Dermis microvascular lymphatic vessel endothelial cell (primary cell): ENCODE measurements at regions not wholly inside any gene's neighbourhood (a gene's known extent, or its start where the extent isn't known, plus 50 kb on each side); places are given as distances from the start of the nearest gene placed in this dataset.

ENCODE experiments used
- DNase-seq, 2 donors: peaks; one replicate each; pipeline versions ENCODE4 v3.0.0 to v3.0.0-alpha.2; 2010; ENCODE audit warnings: low read depth in 2 of 2

DNA sequence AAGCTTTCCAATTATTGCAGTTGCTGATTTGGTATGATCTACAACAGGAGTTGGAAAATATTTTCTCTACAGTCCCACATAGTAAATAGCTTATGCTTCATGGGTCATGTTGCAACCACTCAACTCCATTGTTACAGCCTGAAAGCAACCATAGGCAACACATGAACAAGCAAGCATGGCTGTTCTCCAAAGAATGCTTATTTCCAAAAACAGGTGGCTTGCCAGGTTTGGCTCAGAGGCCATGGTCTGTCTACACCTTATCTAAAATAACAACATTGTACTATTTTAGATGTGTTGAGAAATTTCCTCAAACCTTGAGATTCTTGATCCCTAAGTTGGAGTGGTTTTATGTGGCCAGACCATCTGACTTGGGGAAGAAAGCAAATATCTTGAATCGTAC is 153.9 kb upstream of the MPPED2 start:
- DNase-seq: no peak

DNA sequence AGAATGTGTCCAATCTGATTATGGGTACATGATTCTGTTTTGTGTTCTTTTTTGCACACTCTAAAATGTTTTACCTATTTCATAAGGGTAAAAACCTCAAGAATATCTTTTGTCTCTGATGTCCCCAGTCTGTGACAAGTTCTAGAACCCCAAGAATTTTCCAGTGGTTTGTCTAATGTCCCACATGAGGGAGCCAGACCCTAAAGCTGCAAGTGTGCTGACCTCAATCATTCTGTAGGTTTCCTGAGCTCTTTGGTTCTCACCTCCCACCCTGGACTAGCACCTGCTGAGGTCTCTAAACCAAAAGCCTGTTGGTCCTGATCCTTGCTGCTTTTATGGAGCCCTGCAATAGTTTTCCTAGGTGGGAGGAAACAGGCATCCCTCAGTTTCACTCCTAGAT is 149.8 kb upstream of the MPPED2 start:
- DNase-seq: no peak

DNA sequence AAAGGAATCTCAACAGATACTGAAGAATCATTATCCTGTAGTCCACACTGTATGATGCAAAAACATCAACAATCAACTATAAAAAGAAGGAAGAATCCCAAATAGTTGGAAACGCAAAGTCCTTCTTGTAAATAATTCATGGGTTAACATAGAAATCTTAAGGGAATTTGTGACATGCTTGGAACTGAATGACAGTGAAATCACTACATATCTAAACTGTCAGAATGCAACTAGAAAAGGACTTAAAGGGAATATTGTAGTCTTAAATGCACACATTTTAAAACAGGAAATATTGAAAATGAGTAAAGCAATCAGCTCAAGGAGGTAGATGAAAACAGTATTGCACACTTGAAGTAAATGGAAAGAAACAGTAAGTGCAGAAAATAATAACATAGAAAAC is 147.6 kb upstream of the MPPED2 start:
- no peak for DNase-seq

DNA sequence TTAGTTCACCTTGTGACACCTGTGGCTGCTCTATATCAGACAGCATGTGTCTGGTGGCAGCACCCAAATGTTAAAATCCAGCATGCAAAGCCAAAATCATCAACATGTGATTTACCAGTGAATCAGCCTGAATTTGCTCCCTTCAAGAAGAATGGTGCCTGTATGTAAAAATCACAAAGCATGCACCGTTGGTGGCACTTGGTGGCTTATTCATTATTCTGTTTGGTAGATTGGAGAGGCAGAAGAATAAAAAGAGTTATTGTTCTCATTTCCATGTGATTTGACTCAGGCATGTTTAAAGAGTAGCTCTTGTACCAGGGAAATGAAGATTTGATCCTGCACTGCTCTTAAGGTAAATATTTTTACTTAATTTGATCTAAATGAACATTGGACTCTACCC is 143.9 kb upstream of the MPPED2 start:
- no peak for DNase-seq

DNA sequence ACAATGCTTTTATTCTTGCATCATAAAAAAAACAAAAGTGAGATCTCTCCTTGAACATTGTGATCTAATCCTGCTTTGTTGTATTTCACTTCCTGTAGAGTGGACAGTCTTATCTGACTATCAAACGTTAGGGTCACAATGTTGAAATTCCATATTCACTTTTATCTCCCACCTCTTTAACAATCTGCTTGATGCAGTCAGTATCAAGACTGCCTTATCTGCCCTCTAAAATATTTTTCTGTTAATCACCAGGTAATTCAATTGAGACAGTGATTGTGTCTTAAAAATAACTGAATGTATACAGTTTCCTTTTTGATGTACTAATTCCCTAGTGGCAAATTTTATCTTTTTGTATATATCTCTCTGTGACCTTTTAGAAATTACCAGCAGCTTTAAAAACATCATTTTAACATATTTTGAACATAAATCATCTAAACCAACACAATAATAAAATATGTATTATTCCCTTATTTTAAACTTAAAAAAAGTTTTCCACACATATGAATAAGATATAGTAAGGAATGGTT is 143.1 kb upstream of the MPPED2 start:
- DNase-seq: no peak

DNA sequence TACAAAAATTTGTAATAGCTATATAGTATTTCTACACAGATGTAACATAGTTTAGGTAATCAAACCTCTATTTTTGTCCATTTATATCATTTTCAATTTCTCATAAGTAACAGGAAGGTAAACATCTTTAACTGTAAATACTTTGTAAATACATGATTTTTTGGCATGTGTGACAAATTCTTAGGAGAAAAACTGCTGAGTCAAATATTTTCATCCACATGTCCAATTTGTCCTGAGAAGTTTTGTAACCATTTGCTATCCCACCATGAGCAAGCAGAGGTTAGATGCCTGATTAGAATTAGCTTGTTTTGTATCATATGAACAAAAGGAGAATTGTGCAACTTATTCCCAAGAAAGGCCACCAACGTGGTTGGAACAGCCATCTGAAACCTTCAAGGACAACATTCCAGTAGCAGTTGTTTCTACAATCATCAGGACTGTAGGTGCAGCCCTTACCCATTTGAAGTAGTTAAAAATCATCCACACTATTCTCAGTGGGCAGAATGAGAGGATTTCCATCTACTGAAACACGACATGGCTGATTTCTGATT is 139.6 kb upstream of the MPPED2 start:
- DNase-seq: no peak

DNA sequence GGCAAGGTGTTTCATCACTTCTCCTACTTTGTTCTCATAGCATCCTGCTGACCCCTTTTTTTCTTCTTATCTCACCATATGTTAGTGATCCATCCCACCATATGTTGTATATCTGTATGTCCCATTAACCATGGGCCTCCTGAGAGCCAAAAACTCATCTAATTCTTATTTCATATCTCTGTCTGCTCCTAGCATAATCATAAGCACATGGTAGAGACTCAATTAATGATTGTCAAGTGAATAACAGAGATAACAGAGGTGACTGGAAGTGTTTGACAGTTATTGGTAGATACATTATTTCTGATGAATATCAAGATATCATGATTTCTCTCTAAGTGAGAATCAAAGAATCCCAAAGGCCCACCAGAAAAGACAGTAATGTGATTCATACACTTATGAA is 138.1 kb upstream of the MPPED2 start:
- DNase-seq: no peak

DNA sequence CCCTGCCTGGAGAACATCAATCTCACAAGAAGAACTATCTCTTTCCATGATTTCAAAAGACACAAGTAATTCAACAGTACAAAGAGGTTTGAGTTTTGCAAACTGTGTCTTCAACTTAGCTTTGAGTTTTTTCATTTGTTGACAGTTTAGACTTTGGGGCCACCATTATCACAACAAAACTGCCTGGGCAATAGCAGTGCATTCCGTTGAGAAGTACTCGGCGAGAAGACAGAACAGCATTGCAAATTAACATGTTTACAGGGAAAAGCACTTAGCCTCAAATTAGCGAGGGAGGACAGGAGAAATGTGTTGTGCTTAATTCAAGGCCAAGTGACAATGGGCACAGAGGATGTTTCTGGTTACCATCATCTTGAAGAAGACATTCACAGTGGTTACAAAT is 133.2 kb upstream of the MPPED2 start:
- no peak for DNase-seq

DNA sequence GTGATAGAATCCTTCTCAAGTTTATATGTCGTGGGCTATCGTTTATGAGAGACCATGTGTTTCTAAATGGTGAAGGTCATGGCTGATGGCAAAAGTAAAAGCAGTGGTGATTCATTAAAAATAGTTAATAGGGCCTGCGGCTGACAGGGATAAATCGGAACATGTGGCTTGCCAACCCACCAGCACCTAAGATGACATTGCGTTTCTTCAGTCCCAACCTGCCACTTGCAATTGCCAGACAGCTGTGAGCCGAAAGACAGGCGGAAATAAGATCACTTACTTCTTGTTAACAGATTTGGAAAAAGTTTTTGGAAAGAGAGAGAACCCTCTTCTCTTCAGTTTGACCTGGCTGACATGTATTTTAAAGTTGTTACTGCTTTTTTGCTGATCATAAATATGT is 131.5 kb upstream of the MPPED2 start:
- DNase-seq: no peak

DNA sequence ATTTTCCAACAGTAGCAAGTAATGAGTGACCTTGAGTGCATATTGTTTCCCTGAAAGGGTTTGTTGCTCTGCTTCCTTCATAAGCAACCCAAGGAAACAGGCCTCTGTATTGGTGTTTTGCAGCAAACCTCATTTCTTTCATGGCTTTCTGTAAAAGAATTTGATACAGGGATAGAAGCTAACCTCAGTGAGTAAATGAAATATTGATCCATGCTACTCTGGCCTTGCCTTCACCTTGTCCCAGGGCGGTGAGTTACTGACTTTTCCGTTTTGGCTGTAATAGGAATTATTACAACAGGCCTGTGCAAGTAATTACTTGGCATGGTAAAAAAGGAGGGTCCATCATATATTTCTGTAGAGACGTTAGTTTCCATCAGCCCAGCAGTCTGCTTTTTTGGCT is 130.9 kb upstream of the MPPED2 start:
- no peak for DNase-seq

DNA sequence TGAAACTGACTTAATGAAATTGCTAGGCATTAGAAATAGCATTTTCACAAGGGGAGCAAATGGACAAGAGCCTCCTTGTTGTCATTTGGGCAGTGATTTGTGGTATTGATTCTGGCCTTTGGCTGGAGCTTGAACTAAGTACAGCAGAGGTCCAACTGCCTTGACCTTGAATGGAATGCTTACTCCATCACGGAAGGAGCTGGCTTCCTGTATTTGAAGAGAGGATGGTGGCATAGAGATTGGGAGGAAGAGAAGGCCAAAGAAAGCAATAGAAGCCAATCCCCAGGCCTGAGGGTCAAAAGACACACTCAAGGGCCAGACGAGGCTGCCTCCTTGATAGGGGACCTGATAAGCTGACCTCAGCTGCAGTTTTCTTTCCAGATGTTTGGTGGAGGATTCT is 126.6 kb upstream of the MPPED2 start:
- no peak for DNase-seq

DNA sequence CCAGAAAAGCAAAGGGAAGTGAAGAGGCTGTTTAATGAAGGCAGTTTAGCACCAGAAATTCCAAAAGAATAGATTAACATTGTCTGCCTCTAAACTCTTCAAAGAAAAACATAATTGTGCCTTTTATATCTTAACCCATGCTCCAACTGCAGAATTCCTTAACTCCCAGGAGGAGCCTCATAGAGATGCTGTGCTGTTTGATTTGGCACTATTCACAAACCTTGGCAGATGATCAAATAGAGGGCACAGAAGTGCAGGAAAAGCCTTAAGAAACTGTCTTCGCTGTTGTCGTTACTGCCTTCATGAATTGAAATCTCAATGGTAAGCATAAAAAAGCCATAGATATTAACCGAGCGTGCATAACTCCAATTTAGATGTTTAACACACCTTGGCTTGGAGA is 124.1 kb upstream of the MPPED2 start:
- DNase-seq: no peak

DNA sequence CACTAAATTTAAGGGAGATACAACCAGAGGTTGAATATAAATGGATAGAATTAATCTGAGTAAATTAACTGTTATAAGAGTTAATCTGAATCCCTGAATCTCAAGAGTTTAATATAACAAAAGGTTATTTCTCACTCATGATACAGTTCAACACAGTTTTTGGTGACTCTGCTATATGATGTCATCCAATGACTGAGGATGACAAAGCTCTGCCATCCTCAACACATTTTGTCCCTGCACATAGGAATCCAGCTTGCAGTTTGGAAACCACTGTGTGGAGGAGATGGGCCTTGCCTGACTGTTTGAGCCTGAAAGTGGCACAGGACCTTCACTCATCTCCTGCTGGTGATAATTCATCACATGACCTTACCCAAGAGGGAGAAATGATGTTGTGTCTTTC is 121.0 kb upstream of the MPPED2 start:
- no peak for DNase-seq

DNA sequence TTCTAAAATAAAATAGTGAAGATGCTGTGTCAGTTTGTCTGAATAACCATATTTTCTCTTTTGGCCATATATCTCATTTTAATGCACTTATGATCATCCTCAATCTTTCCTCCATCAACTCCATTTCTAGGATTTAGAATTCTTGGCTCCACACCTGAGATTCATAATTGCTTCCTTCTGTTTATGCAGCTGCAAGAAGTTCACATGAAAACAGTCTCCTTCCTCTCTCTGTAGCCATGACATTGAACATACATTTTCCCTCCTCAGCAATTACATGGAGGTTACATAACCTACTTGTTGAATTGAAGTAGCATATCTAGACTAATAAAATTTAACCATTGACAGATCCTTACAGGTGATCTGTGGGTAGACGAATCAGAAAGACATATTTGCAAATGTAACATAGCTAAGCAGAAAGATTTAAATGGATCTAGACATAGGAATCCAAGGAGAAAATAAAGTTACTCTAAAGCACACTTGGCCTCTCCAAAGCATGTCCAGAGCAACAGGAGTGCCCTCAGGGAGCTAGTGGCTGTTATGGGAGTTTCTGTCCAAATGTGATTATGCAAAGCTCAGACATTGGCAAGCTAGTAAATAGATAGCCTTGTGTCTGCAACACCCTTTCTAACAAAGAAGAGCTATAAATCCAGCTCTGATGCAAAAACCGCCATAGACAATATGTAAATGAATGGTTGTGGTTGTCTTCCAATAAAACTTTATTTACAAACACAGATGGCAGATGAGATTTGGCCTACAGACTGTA is 119.9 kb upstream of the MPPED2 start:
- no peak for DNase-seq

DNA sequence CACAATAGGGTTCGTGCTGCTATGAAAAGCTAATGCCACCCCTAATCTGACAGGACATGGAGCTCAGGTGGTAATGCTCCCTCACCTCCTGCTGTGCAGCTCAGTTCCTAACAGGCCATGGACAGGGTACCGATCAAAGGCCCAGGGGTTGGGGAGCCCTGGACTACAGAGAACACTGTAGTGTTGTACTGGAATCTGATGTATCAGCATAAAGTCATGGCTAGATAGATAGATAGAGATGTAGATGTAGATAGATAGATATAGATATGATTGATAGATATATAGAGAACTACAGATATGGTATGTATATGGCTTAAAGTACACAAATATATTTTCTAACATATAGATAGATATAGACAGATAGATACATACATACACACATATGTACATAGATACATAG is 112.3 kb upstream of the MPPED2 start:
- no peak for DNase-seq

DNA sequence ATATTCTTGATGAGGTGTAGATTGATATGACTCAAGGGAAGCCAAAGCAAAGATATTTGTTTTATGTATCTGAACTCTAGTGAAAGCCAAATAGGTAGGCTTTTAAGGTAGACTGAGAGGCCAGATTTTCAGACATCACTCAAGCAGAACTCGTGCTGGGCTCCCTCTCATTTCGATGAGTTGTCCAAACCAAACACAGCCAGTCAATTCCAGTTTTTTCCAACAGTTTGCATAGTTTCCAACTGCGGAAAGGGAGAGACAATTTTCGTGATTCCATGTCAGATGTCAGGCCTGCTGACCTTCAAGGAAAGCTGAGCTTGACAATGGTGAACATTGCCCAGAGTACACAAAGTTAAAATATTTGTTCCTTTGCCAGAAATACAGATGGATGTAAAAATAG is 110.9 kb upstream of the MPPED2 start:
- no peak for DNase-seq

DNA sequence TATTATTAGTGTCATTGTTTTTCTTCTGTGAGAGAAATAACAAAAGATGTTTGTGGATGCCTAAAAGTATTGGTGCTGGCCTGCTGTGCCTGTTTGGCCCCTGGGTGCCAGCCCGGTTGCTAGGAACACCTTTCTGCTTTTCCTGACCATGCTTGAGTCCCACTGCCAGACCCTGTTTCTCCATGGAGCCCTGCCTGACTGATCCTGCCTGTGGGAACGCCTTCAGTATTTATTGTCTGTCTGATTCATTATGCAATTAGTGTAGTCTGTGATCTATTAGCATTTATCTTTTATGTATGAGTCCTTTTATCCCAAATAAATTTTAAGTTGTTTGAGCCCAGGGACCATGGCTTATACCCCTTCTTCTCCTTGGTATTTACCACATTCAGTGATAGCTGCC is 98.6 kb upstream of the MPPED2 start:
- DNase-seq: no peak

DNA sequence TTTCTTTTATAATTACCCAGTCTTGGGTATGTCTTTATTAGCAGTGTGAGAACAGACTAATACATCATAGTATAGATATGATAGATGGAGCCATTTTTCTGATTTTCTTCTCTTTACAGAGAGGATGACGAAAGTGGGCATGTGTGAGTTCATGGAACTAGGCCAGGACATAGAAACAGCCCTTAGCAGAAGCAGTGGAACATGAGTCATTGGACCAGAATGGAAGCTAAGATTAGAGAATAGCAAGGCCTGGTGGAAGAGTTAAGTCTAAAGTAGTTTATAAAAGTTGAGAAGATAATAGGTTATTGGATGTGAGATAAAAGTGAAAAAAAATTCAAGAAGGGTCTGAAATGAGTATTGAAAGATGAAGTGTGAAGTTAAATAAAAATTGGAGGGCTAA is 97.0 kb upstream of the MPPED2 start:
- DNase-seq: no peak

DNA sequence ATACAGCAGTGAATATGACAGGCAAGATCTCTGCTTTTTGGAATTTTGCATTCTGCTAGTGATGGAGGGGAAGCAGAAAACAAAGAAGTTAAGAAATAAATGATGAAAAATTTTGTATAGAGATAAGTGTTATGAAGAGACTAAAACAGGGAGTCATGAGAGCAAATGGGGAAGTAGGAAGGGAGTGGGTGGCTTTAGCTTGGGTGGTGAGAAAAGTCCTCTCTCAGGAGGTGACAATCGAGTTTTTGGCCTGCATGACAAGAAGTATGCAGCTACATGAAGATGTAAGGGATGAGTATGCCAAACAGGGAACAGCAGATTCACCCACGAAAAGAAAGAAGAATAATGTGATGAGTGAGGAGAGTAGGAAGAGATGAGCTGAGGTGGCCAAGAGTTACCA is 80.7 kb upstream of the MPPED2 start:
- no peak for DNase-seq

DNA sequence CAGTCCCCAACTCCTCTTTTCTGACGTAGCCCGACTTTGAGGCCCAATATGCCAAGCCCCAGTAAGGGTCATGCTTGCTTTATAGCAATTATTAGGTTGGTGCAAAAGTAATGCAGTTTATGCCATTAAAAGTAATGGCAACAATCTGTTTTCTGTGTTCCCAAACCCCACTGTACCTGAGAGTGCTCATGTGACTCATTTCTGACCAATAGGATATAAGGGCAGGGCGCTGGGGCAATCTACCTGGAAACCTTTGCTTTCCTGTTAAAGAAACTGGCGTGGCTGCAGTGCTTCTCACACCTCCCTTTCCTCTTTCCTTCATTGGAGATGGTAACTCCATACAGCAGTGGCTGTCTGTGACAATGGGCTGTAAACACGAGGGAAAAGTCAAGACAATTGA is 78.9 kb upstream of the MPPED2 start:
- DNase-seq: no peak

DNA sequence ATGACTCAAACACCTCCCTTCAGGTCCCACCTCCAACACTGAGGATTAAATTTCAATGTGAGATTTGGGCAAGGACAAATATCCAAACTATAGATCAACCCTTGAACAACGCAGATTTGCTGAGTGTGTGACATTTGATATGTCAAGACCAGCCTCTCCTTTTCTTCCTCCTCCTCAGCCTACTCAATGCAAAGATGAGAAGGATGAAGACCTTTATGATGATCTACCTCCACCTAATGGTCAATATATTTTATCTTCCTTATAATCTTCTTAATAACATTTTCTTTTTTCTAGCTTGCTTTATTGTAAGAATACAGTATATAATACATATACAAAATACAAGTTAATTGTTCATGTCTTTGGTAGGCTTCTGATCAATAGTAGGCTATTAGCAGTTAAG is 67.5 kb upstream of the MPPED2 start:
- peak in 1 of 2 donors; percentile 0 for DNase-seq

DNA sequence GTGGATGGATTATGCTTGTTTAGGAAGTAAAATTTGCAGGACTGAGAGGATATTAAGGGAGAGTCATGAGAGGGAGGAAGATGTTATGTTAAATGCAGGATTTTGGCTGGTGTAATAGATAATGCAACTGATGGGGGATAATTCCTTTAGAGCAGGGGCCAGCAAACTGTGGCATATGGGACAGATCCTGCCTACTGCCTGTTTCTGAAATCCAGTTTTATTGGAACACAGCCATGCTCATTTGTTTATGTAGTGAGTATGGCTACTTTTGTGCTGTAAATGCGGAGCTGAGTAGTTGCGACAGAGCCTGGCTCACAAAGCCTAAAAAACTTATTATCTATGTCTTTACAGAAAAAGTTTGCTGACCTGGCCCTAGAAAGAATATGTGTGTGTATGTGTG is 66.6 kb upstream of the MPPED2 start:
- DNase-seq: no peak

DNA sequence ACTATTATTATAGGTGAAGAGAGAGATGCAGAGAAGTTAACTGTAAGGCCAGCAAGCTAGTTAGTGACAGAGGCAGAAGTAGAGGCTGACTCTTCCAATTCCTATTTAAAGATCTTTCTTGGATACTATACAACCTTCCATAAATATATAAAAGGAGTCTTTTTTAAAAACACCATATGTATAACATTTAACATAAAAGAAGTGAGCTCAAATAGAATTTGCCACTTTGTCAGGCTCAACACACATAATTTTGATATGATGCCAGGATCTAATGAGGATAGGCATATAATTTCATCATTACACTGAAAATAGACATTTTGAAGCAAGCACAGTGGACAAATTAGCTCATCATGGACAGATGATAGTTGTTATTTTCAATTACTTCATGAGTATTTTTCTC is 64.1 kb upstream of the MPPED2 start:
- DNase-seq: no peak
